ENCODE measurements at regions not wholly inside any gene's neighbourhood (a gene's known extent, or its start where the extent isn't known, plus 50 kb on each side); places are given as distances from the start of the nearest gene placed in this dataset.

DNA sequence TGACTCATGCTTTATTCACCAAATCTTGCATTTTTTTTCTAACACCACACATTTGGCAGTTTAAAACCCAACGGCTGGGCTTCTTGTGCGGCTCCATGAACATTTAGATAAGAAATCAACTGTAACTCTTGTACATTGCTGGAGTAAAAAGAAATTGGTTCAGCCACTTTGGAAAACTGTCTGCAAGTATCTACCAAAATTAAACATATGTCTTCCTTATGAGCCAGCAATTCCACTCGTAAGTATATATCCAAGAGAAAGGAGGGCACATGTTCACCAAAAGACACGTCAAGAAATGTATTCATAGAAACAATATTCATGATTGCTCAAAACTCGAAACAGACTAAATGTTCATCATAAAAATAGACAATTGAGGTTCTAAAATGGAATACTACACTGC, 291.9 kb upstream of the POU1F1 start:
- 75% methylated on average over 5 of the region's 5 CpGs for WGBS

DNA sequence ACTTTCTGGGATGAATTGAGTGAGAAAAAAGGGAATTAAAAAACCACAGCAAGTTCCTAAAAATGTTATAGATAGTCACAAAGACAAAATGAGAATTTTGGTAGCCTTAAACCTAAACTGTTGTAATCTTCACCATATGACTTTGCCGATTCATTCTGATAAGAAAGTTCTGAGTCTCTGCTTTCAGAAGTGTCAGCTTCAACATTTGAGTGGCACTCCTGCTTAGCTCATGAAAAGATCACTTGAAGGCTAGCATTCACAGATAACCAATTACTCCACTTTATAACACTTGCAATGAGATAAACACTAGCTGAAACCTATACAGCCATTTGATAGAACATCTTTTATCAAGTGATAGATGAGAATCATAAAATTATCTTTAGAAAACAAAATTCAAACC, 288.1 kb upstream of the POU1F1 start:
- Histone ChIP-seq H3K27me3 (ENCODE audit: control insufficient read depth in 4 of 4, insufficient read depth in 4 of 4, low read length in 3 of 4) (no peaks in the 10 kb centered on the region), H3K4me3 (ENCODE audit: low read depth in 1 of 3, low read length in 3 of 3) (no peak overlapping the region), H3K27ac (ENCODE audit: low read depth in 1 of 2, low read length in 2 of 2) (no peak overlapping the region), H3K9me3 (ENCODE audit: control insufficient read depth in 4 of 4, low read length in 3 of 4) (no peaks in the 10 kb centered on the region), H3K4me1 (ENCODE audit: control insufficient read depth in 4 of 4, insufficient read depth in 4 of 4, low read length in 3 of 4) (no peaks in the 10 kb centered on the region), H3K9ac (ENCODE audit: low read depth in 1 of 2, low read length in 2 of 2) (no peak overlapping the region), H3K36me3 (ENCODE audit: control insufficient read depth in 4 of 4, insufficient read depth in 3 of 4, low read depth in 1 of 4, low read length in 3 of 4) (no peaks in the 10 kb centered on the region)
- WGBS: 65% methylated on average over 1 of the region's 1 CpG
- TF ChIP-seq YY1 (IDR thresholded peaks at IDR 0.05) (no peak), TAF1 (conservative IDR thresholded peaks at IDR 0.05) (no peak), EGR1 (IDR thresholded peaks at IDR 0.05; ENCODE audit: low read depth in 2 of 2) (no peak), RAD21 (IDR thresholded peaks at IDR 0.05) (no peak), NR2F2 (IDR thresholded peaks at IDR 0.05) (no peak), JUND (IDR thresholded peaks at IDR 0.05) (no peak), SP1 (IDR thresholded peaks at IDR 0.05) (no peak), FOXA1 (IDR thresholded peaks at IDR 0.05) (no peak), HNF4G (IDR thresholded peaks at IDR 0.05) (no peak), RXRA (IDR thresholded peaks at IDR 0.05) (no peak), FOXA2 (IDR thresholded peaks at IDR 0.05) (no peak)
- TF ChIP-seq, protein P1, sequence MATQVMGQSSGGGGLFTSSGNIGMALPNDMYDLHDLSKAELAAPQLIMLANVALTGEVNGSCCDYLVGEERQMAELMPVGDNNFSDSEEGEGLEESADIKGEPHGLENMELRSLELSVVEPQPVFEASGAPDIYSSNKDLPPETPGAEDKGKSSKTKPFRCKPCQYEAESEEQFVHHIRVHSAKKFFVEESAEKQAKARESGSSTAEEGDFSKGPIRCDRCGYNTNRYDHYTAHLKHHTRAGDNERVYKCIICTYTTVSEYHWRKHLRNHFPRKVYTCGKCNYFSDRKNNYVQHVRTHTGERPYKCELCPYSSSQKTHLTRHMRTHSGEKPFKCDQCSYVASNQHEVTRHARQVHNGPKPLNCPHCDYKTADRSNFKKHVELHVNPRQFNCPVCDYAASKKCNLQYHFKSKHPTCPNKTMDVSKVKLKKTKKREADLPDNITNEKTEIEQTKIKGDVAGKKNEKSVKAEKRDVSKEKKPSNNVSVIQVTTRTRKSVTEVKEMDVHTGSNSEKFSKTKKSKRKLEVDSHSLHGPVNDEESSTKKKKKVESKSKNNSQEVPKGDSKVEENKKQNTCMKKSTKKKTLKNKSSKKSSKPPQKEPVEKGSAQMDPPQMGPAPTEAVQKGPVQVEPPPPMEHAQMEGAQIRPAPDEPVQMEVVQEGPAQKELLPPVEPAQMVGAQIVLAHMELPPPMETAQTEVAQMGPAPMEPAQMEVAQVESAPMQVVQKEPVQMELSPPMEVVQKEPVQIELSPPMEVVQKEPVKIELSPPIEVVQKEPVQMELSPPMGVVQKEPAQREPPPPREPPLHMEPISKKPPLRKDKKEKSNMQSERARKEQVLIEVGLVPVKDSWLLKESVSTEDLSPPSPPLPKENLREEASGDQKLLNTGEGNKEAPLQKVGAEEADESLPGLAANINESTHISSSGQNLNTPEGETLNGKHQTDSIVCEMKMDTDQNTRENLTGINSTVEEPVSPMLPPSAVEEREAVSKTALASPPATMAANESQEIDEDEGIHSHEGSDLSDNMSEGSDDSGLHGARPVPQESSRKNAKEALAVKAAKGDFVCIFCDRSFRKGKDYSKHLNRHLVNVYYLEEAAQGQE (IDR thresholded peaks at IDR 0.05): no peak
- TF ChIP-seq, protein P2, sequence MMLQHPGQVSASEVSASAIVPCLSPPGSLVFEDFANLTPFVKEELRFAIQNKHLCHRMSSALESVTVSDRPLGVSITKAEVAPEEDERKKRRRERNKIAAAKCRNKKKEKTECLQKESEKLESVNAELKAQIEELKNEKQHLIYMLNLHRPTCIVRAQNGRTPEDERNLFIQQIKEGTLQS (IDR thresholded peaks at IDR 0.05): no peak
- TF ChIP-seq, protein P3, sequence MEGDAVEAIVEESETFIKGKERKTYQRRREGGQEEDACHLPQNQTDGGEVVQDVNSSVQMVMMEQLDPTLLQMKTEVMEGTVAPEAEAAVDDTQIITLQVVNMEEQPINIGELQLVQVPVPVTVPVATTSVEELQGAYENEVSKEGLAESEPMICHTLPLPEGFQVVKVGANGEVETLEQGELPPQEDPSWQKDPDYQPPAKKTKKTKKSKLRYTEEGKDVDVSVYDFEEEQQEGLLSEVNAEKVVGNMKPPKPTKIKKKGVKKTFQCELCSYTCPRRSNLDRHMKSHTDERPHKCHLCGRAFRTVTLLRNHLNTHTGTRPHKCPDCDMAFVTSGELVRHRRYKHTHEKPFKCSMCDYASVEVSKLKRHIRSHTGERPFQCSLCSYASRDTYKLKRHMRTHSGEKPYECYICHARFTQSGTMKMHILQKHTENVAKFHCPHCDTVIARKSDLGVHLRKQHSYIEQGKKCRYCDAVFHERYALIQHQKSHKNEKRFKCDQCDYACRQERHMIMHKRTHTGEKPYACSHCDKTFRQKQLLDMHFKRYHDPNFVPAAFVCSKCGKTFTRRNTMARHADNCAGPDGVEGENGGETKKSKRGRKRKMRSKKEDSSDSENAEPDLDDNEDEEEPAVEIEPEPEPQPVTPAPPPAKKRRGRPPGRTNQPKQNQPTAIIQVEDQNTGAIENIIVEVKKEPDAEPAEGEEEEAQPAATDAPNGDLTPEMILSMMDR (IDR thresholded peaks at IDR 0.05; ENCODE audit: low read depth, low read length, missing input control): no peak
- no peak for DNase-seq (ENCODE audit: low spot score)

More for the DNA sequence above, 291.9 kb upstream of the POU1F1 start:
- DNase-seq (ENCODE audit: low spot score): no peak
- TF ChIP-seq JUND (IDR thresholded peaks at IDR 0.05): no peak
- no peak for TF ChIP-seq HNF4A (conservative IDR thresholded peaks at IDR 0.05)
- no peak for TF ChIP-seq YY1 (IDR thresholded peaks at IDR 0.05)
- TF ChIP-seq FOXA2 (IDR thresholded peaks at IDR 0.05): no peak
- no peak for TF ChIP-seq SP1 (IDR thresholded peaks at IDR 0.05)
- TF ChIP-seq EGR1 (IDR thresholded peaks at IDR 0.05; ENCODE audit: low read depth in 2 of 2): no peak
- TF ChIP-seq, protein P3 (IDR thresholded peaks at IDR 0.05; ENCODE audit: low read depth, low read length, missing input control): no peak
- no peak for TF ChIP-seq TAF1 (conservative IDR thresholded peaks at IDR 0.05)
- Histone ChIP-seq H3K4me1 (ENCODE audit: control insufficient read depth in 4 of 4, insufficient read depth in 4 of 4, low read length in 3 of 4) (no peaks in the 10 kb centered on the region), H3K9ac (ENCODE audit: low read depth in 1 of 2, low read length in 2 of 2) (no peak overlapping the region), H3K4me3 (ENCODE audit: low read depth in 1 of 3, low read length in 3 of 3) (no peak overlapping the region), H3K27me3 (ENCODE audit: control insufficient read depth in 4 of 4, insufficient read depth in 4 of 4, low read length in 3 of 4) (no peaks in the 10 kb centered on the region), H3K36me3 (ENCODE audit: control insufficient read depth in 4 of 4, insufficient read depth in 3 of 4, low read depth in 1 of 4, low read length in 3 of 4) (no peaks in the 10 kb centered on the region), H3K27ac (ENCODE audit: low read depth in 1 of 2, low read length in 2 of 2) (no peak overlapping the region), H3K9me3 (ENCODE audit: control insufficient read depth in 4 of 4, low read length in 3 of 4) (no peaks in the 10 kb centered on the region)

Data from liver (tissue), 8 donors.